Panc1 (cell line): ENCODE measurements at regions not wholly inside any gene's neighbourhood (a gene's known extent, or its start where the extent isn't known, plus 50 kb on each side); places are given as distances from the start of the nearest gene placed in this dataset.

ENCODE experiments used
- ATAC-seq: fragments of 200-7000 bp; cut with Tn5 transposase; 2 replicates; pipeline ENCODE4 v1.9.1; 2020; ENCODE audit warnings: mild to moderate bottlenecking, moderate library complexity
- BruUV-seq: library from RNA; stranded (reverse); fragments of 400-500 nt; replicated peaks from 2 replicates; lab custom pipeline; 2021; lab: Mats Ljungman, UMichigan
- CTCF ChIA-PET: fragments of 300-600 bp; sonication (Branson Sonifier 250); formaldehyde crosslinking; loops from one replicate; lab custom pipeline; 2022; ENCODE audit warnings: antibody characterized with exemption; lab: Charles Lee
- POLR2A ChIA-PET: fragments of 300-600 bp; sonication (Branson Sonifier 250); formaldehyde crosslinking; loops from one replicate; lab custom pipeline; 2022; ENCODE audit warnings: antibody characterized with exemption; lab: Charles Lee
- DNase-seq: peaks from one replicate; pipeline ENCODE4 v3.0.0-alpha.2; 2010; ENCODE audit warnings: low read depth, low spot score
- H3K27ac ChIP-seq: 2 replicates; pipeline ENCODE4 v1.5.1; 2011; ENCODE audit warnings: mild to moderate bottlenecking, low read length, inconsistent platforms
- H3K27me3 ChIP-seq: fragments of 200-500 bp; sonication (Bioruptor generic); 2 replicates; pipeline ENCODE4 v1.6.0; 2014; ENCODE audit warnings: low read length, inconsistent platforms; ENCODE audit not compliant: control insufficient read depth, insufficient read depth
- H3K36me3 ChIP-seq: fragments of 200-500 bp; sonication (Bioruptor generic); 2 replicates; pipeline ENCODE4 v1.5.1; 2014; ENCODE audit warnings: inconsistent platforms, mild to moderate bottlenecking, low read length, moderate library complexity; ENCODE audit not compliant: control insufficient read depth, insufficient read depth
- H3K4me1 ChIP-seq: 2 replicates; pipeline ENCODE4 v1.5.1; 2011; ENCODE audit warnings: inconsistent platforms, mild to moderate bottlenecking, low read length, moderate library complexity; ENCODE audit not compliant: control insufficient read depth, insufficient read depth
- H3K4me3 ChIP-seq, 2 experiments: 2 replicates each; pipeline ENCODE4 v1.5.1; 2011 to 2012; ENCODE audit warnings: low read depth in 2 of 2, low read length in 2 of 2, mild to moderate bottlenecking in 2 of 2, inconsistent platforms in 1 of 2, moderate library complexity in 1 of 2
- H3K9me3 ChIP-seq: fragments of 200-500 bp; sonication (Bioruptor generic); 2 replicates; pipeline ENCODE4 v1.5.1; 2014; ENCODE audit warnings: low read depth, mild to moderate bottlenecking, inconsistent platforms, low read length, moderate library complexity; ENCODE audit not compliant: control insufficient read depth, insufficient read depth
- POLR2AphosphoS5 ChIP-seq: IDR thresholded peaks from 2 replicates; pipeline ENCODE4 v1.6.1; 2012; ENCODE audit warnings: mild to moderate bottlenecking, low read depth, low read length, moderate library complexity
- SIN3A ChIP-seq: IDR thresholded peaks from 2 replicates; pipeline ENCODE4 v1.6.1; 2012; ENCODE audit warnings: low read depth, mild to moderate bottlenecking, low read length, moderate library complexity, borderline replicate concordance; ENCODE audit not compliant: insufficient read depth
- TCF7L2 ChIP-seq: IDR thresholded peaks from 2 replicates; pipeline ENCODE4 v1.6.1; 2011; ENCODE audit warnings: mild to moderate bottlenecking, low read depth, low read length, inconsistent platforms
- in situ Hi-C: cut with HindIII; loops from 2 replicates; pipeline ENCODE4 v1.10.0; 2016; ENCODE audit warnings: low sequenced_read_pairs, low pct_unique_long_range_greater_than_20kb
- intact Hi-C: fragments of 100-400 bp; cut with micrococcal nuclease; formaldehyde crosslinking; loops from one replicate; pipeline ENCODE4 v1.10.0; 2022; ENCODE audit not compliant: unreplicated experiment
- TF ChIP-seq, protein P1 (sequence below): fragments of 450-650 bp; IDR thresholded peaks from 2 replicates; pipeline ENCODE4 v1.5.1; 2017; ENCODE audit warnings: mild to moderate bottlenecking
- TF ChIP-seq, protein P2 (sequence below), 2 experiments: IDR thresholded peaks; 2 replicates each; pipeline ENCODE4 v1.6.1; 2011 to 2012; ENCODE audit warnings: low read depth in 2 of 2, control low read depth in 1 of 2, low read length in 1 of 2, mild to moderate bottlenecking in 1 of 2, moderate library complexity in 1 of 2; ENCODE audit not compliant: insufficient read depth in 1 of 2

DNA sequence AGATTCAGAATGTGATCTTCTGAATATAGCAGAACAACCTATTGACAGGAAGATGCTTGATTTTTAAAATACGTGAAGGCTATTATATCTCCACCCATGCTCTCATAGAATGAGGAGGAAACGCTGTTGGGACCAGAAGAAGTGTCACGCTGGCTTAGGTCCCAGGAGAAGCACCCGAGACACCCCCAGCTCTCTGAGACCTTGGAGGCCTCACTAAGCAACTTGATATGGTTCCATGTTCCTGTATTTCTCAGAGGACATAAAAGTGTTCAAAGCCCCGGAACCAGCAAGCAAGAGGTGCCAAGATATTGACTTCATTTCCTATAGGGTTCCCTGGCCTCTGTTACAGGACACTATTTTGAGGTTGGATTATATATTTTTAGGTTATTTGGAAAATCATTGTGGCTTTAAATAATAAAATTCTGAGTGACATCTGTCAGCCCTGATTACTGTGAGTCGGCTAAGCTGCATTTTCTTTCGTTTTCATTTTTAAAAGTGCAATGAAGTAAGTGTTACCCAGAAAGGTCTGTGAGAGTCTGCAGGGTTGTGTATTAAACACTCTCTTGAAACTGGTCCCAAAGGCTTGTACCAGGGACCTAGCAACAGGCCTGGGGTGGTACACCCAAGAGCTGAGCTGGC lies 400.0 kb downstream of the SOX9 start:
- BruUV-seq: no TSS peak
- peaks cover 82% of the 10 kb centered on the region for H3K4me1 ChIP-seq
- TF ChIP-seq POLR2AphosphoS5 (no peak), SIN3A (no peak), TCF7L2 (no peak)
- TF ChIP-seq, protein P1, sequence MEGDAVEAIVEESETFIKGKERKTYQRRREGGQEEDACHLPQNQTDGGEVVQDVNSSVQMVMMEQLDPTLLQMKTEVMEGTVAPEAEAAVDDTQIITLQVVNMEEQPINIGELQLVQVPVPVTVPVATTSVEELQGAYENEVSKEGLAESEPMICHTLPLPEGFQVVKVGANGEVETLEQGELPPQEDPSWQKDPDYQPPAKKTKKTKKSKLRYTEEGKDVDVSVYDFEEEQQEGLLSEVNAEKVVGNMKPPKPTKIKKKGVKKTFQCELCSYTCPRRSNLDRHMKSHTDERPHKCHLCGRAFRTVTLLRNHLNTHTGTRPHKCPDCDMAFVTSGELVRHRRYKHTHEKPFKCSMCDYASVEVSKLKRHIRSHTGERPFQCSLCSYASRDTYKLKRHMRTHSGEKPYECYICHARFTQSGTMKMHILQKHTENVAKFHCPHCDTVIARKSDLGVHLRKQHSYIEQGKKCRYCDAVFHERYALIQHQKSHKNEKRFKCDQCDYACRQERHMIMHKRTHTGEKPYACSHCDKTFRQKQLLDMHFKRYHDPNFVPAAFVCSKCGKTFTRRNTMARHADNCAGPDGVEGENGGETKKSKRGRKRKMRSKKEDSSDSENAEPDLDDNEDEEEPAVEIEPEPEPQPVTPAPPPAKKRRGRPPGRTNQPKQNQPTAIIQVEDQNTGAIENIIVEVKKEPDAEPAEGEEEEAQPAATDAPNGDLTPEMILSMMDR: no peak
- TF ChIP-seq, protein P2, sequence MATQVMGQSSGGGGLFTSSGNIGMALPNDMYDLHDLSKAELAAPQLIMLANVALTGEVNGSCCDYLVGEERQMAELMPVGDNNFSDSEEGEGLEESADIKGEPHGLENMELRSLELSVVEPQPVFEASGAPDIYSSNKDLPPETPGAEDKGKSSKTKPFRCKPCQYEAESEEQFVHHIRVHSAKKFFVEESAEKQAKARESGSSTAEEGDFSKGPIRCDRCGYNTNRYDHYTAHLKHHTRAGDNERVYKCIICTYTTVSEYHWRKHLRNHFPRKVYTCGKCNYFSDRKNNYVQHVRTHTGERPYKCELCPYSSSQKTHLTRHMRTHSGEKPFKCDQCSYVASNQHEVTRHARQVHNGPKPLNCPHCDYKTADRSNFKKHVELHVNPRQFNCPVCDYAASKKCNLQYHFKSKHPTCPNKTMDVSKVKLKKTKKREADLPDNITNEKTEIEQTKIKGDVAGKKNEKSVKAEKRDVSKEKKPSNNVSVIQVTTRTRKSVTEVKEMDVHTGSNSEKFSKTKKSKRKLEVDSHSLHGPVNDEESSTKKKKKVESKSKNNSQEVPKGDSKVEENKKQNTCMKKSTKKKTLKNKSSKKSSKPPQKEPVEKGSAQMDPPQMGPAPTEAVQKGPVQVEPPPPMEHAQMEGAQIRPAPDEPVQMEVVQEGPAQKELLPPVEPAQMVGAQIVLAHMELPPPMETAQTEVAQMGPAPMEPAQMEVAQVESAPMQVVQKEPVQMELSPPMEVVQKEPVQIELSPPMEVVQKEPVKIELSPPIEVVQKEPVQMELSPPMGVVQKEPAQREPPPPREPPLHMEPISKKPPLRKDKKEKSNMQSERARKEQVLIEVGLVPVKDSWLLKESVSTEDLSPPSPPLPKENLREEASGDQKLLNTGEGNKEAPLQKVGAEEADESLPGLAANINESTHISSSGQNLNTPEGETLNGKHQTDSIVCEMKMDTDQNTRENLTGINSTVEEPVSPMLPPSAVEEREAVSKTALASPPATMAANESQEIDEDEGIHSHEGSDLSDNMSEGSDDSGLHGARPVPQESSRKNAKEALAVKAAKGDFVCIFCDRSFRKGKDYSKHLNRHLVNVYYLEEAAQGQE (IDR thresholded peaks at IDR 0.05; ENCODE audit: insufficient read depth in 1 of 2, low read depth in 2 of 2, low read length in 1 of 2): no peak

DNA sequence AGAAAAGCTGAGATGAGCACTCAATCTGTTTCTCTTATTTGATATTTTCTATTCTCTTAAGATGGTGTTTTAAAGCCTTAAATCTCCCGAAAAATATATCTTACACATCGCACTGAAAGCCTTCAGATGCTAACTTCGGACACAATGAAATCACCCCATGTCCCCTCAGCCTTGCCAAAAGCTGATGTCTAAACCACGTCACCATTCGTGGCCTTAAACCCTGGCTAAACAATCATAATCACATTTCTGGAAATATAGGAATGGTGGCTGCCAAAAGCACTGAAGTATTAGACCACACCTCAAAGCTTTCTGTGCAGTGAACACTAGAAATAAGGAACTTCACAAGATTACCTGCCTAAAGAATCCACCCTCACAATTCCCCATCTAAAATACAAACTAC lies 402.7 kb downstream of the SOX9 start:
- peak overlapping the region; percentile 68; the same call in 1 of the 2 replicates for H3K27ac ChIP-seq
- no peaks in the 10 kb centered on the region for H3K36me3 ChIP-seq
- CTCF ChIA-PET: no interaction called here
- DNase-seq (no peak), ATAC-seq (no peak)
- BruUV-seq: no TSS peak
- in situ Hi-C loops (no loop called here), intact Hi-C loops (no loop called here)
- no peaks in the 10 kb centered on the region for H3K9me3 ChIP-seq
- POLR2A ChIA-PET: interaction anchor here (0.6 kb wide), 1 partner anchor 39 kb away, joined by 5 read pairs; no protein-coding TSS in a partner anchor
- no peaks in the 10 kb centered on the region for H3K27me3 ChIP-seq
- H3K4me1 ChIP-seq: peaks cover 79% of the 10 kb centered on the region
- no peak overlapping the region for H3K4me3 ChIP-seq
- TF ChIP-seq SIN3A: no peak
- TF ChIP-seq, protein P2 (IDR thresholded peaks at IDR 0.05; ENCODE audit: insufficient read depth in 1 of 2, low read depth in 2 of 2, low read length in 1 of 2): no peak
- TF ChIP-seq, protein P1: no peak
- TF ChIP-seq POLR2AphosphoS5: no peak

More for the DNA sequence above, 400.0 kb downstream of the SOX9 start:
- Histone ChIP-seq H3K27ac (peak overlapping the region; percentile 90), H3K27me3 (no peaks in the 10 kb centered on the region), H3K9me3 (no peaks in the 10 kb centered on the region), H3K4me3 (peak overlapping the region; percentile 0 to 24; a peak in 2 of 4 replicates), H3K36me3 (no peaks in the 10 kb centered on the region)
- intact Hi-C loops: no loop called here
- ATAC-seq: no peak
- in situ Hi-C loops: no loop called here
- ChIA-PET POLR2A (interaction anchor here (0.6 kb wide), 1 partner anchor 10 kb away, joined by 3 read pairs; no protein-coding TSS in a partner anchor), CTCF (interaction anchor here (0.8 kb wide), 1 partner anchor 9 kb away, joined by 3 read pairs; no protein-coding TSS in a partner anchor)
- DNase-seq: no peak
